Stimulated activated CD4-positive, alpha-beta T cell treated with anti-CD3 and anti-CD28 coated beads, TNF-alpha, amount 100 ng/mL, for 4 hours (primary cell): ENCODE measurements at regions not wholly inside any gene's neighbourhood (a gene's known extent, or its start where the extent isn't known, plus 50 kb on each side); places are given as distances from the start of the nearest gene placed in this dataset.
"Not testable (repeated sequence)": the region's sequence is repeated elsewhere in the genome, so short reads cannot be mapped to it uniquely, and the experiment has no call there.

Source experiments
- DNase-seq, 3 experiments: peaks; one replicate each; pipeline ENCODE4 v3.0.0-alpha.2; 2020; ENCODE audit warnings: low read depth in 3 of 3

- DNase-seq = no peak
These were observed 114.0 kb downstream of the SLC38A4 start for GRCh38 chr12:46711756-46712155.

- no peak for DNase-seq
These were observed 115.6 kb downstream of the SLC38A4 start for GRCh38 chr12:46710125-46710743.

GRCh38 chr12:46702581-46703344, 123.0 kb downstream of the SLC38A4 start:
- DNase-seq = no peak

- DNase-seq = no peak
These were observed 124.4 kb downstream of the SLC38A4 start for GRCh38 chr12:46701356-46701755.

- DNase-seq = no peak
These were observed 125.8 kb downstream of the SLC38A4 start for GRCh38 chr12:46699986-46700385.

GRCh38 chr12:46698003-46698402, 127.8 kb downstream of the SLC38A4 start:
- no peak for DNase-seq

GRCh38 chr12:46693518-46693917, 132.3 kb downstream of the SLC38A4 start:
- DNase-seq = no peak

GRCh38 chr12:46693034-46693433, 132.8 kb downstream of the SLC38A4 start:
- DNase-seq = no peak

GRCh38 chr12:46692606-46693005, 133.2 kb downstream of the SLC38A4 start:
- DNase-seq = no peak

GRCh38 chr12:46686267-46686942, 139.4 kb downstream of the SLC38A4 start:
- no peak for DNase-seq

- DNase-seq = not testable (repeated sequence)
These were observed 141.6 kb downstream of the SLC38A4 start for GRCh38 chr12:46684243-46684642.

GRCh38 chr12:46682148-46682547, 143.6 kb downstream of the SLC38A4 start:
- no peak for DNase-seq

- no peak for DNase-seq
These were observed 145.3 kb downstream of the SLC38A4 start for GRCh38 chr12:46680506-46680905.

GRCh38 chr12:46679754-46680153, 146.0 kb downstream of the SLC38A4 start:
- no peak for DNase-seq

- DNase-seq = no peak
These were observed 147.4 kb downstream of the SLC38A4 start for GRCh38 chr12:46678426-46678825.

- DNase-seq = no peak
These were observed 148.0 kb downstream of the SLC38A4 start for GRCh38 chr12:46677749-46678148.

GRCh38 chr12:46676797-46677520, 148.8 kb downstream of the SLC38A4 start:
- DNase-seq = no peak

- no peak for DNase-seq
These were observed 149.4 kb downstream of the SLC38A4 start for GRCh38 chr12:46676396-46676795.

- no peak for DNase-seq
These were observed 150.1 kb downstream of the SLC38A4 start for GRCh38 chr12:46675736-46676135.

- DNase-seq = no peak
These were observed 151.0 kb downstream of the SLC38A4 start for GRCh38 chr12:46674800-46675199.

GRCh38 chr12:46674129-46674528, 151.7 kb downstream of the SLC38A4 start:
- no peak for DNase-seq

GRCh38 chr12:46671102-46671501, 154.7 kb downstream of the SLC38A4 start:
- no peak for DNase-seq
